Activated T-cell treated with anti-CD3 and anti-CD28 coated beads, Interleukin-2, amount 50 U/mL, for 72 hours (primary cell): ENCODE measurements at regions not wholly inside any gene's neighbourhood (a gene's known extent, or its start where the extent isn't known, plus 50 kb on each side); places are given as distances from the start of the nearest gene placed in this dataset.

Source experiments
- ATAC-seq, 2 donors: fragments of 150-1000 bp; cut with Tn5 transposase; replicated peaks in 1 of 2; 2 replicates each; pipeline ENCODE4 v1.10.0; 2021; ENCODE audit warnings: moderate library complexity in 2 of 2, mild to moderate bottlenecking in 1 of 2
- DNase-seq, 2 donors: peaks; one replicate each; pipeline ENCODE4 v3.0.0; 2021 to 2022; ENCODE audit warnings: mixed read lengths in 1 of 2
- H3K27ac Mint-ChIP-seq: one replicate; pipeline ENCODE4 v1.8.0; 2022; ENCODE audit warnings: mild to moderate bottlenecking, moderate library complexity, mixed read lengths
- H3K27me3 Mint-ChIP-seq: one replicate; pipeline ENCODE4 v1.8.0; 2022; ENCODE audit warnings: low read depth, mixed read lengths
- H3K36me3 Mint-ChIP-seq, 2 donors: one replicate each; pipeline ENCODE4 v1.8.0; 2022; ENCODE audit warnings: mixed read lengths in 2 of 2, mild to moderate bottlenecking in 1 of 2; ENCODE audit not compliant: insufficient read depth in 2 of 2
- H3K4me1 Mint-ChIP-seq: one replicate; pipeline ENCODE4 v1.8.0; 2022; ENCODE audit warnings: low read depth, mixed read lengths
- H3K4me3 Mint-ChIP-seq, 2 donors: one replicate each; pipeline ENCODE4 v1.8.0; 2022; ENCODE audit warnings: mild to moderate bottlenecking in 2 of 2, mixed read lengths in 2 of 2, moderate library complexity in 2 of 2
- H3K9me3 Mint-ChIP-seq, 2 donors: one replicate each; pipeline ENCODE4 v1.8.0; 2022; ENCODE audit warnings: mixed read lengths in 2 of 2

- Mint-ChIP-seq H3K27me3 (peaks cover 13% of the 10 kb centered on the region), H3K27ac (no peak overlapping the region), H3K4me1 (peaks cover 4% of the 10 kb centered on the region), H3K4me3 (no peak overlapping the region), H3K9me3 (no peaks in the 10 kb centered on the region), H3K36me3 (no peaks in the 10 kb centered on the region)
- no peak for ATAC-seq
- no peak for DNase-seq
Measured at GRCh38 chr15:38053776-38054175, 119.3 kb downstream of the TMCO5A start.

GRCh38 chr15:38054488-38054887, 120.0 kb downstream of the TMCO5A start:
- no peak overlapping the region for H3K27ac Mint-ChIP-seq
- no peaks in the 10 kb centered on the region for H3K9me3 Mint-ChIP-seq
- H3K27me3 Mint-ChIP-seq: peaks cover 13% of the 10 kb centered on the region
- no peaks in the 10 kb centered on the region for H3K36me3 Mint-ChIP-seq
- DNase-seq: no peak
- ATAC-seq: no peak
- H3K4me1 Mint-ChIP-seq: peaks cover 10% of the 10 kb centered on the region
- H3K4me3 Mint-ChIP-seq: no peak overlapping the region

- H3K36me3 Mint-ChIP-seq: no peaks in the 10 kb centered on the region
- no peak for ATAC-seq
- peaks cover 17% of the 10 kb centered on the region for H3K4me1 Mint-ChIP-seq
- no peak for DNase-seq
- H3K27ac Mint-ChIP-seq: no peak overlapping the region
- no peak overlapping the region for H3K4me3 Mint-ChIP-seq
- H3K27me3 Mint-ChIP-seq: peaks cover 29% of the 10 kb centered on the region
- H3K9me3 Mint-ChIP-seq: no peaks in the 10 kb centered on the region
Measured at GRCh38 chr15:38058596-38059075, 124.2 kb downstream of the TMCO5A start.

GRCh38 chr15:38059665-38060064, 125.2 kb downstream of the TMCO5A start:
- H3K36me3 Mint-ChIP-seq: no peaks in the 10 kb centered on the region
- peaks cover 17% of the 10 kb centered on the region for H3K4me1 Mint-ChIP-seq
- ATAC-seq (no peak), DNase-seq (no peak)
- H3K4me3 Mint-ChIP-seq: no peak overlapping the region
- H3K27me3 Mint-ChIP-seq: peaks cover 32% of the 10 kb centered on the region
- H3K27ac Mint-ChIP-seq: no peak overlapping the region
- H3K9me3 Mint-ChIP-seq: no peaks in the 10 kb centered on the region

- H3K4me1 Mint-ChIP-seq: peaks cover 17% of the 10 kb centered on the region
- ATAC-seq: no peak
- H3K9me3 Mint-ChIP-seq: no peaks in the 10 kb centered on the region
- no peak for DNase-seq
- no peak overlapping the region for H3K27ac Mint-ChIP-seq
- peaks cover 38% of the 10 kb centered on the region for H3K27me3 Mint-ChIP-seq
- no peak overlapping the region for H3K4me3 Mint-ChIP-seq
- no peaks in the 10 kb centered on the region for H3K36me3 Mint-ChIP-seq
Measured at GRCh38 chr15:38061856-38062649, 127.6 kb downstream of the TMCO5A start.

- H3K27me3 Mint-ChIP-seq: peaks cover 38% of the 10 kb centered on the region
- H3K36me3 Mint-ChIP-seq: no peaks in the 10 kb centered on the region
- H3K9me3 Mint-ChIP-seq: no peaks in the 10 kb centered on the region
- H3K4me1 Mint-ChIP-seq: peaks cover 17% of the 10 kb centered on the region
- ATAC-seq (no peak), DNase-seq (no peak)
- H3K4me3 Mint-ChIP-seq: no peak overlapping the region
- H3K27ac Mint-ChIP-seq: no peak overlapping the region
Measured at GRCh38 chr15:38062696-38063095, 128.3 kb downstream of the TMCO5A start.

- Mint-ChIP-seq H3K9me3 (no peaks in the 10 kb centered on the region), H3K27me3 (peaks cover 52% of the 10 kb centered on the region)
Measured at GRCh38 chr15:38065721-38066345, 131.4 kb downstream of the TMCO5A start.

GRCh38 chr15:38066612-38067011, 132.2 kb downstream of the TMCO5A start:
- Mint-ChIP-seq H3K36me3 (no peaks in the 10 kb centered on the region), H3K27ac (no peak overlapping the region), H3K4me1 (peaks cover 31% of the 10 kb centered on the region), H3K9me3 (no peaks in the 10 kb centered on the region), H3K27me3 (peaks cover 54% of the 10 kb centered on the region), H3K4me3 (no peak overlapping the region)
- no peak for DNase-seq
- ATAC-seq: no peak

More at GRCh38 chr15:38065721-38066345, 131.4 kb downstream of the TMCO5A start:
- Mint-ChIP-seq H3K4me3 (no peak overlapping the region), H3K27ac (no peak overlapping the region), H3K36me3 (no peaks in the 10 kb centered on the region), H3K4me1 (peaks cover 23% of the 10 kb centered on the region)
- DNase-seq (no peak), ATAC-seq (no peak)

- peaks cover 41% of the 10 kb centered on the region for H3K4me1 Mint-ChIP-seq
- no peaks in the 10 kb centered on the region for H3K9me3 Mint-ChIP-seq
- no peaks in the 10 kb centered on the region for H3K36me3 Mint-ChIP-seq
Measured at GRCh38 chr15:38068626-38069391, 134.4 kb downstream of the TMCO5A start.

GRCh38 chr15:38069511-38070011, 135.1 kb downstream of the TMCO5A start:
- Mint-ChIP-seq H3K27ac (peak overlapping the region; percentile 84), H3K4me1 (peaks cover 41% of the 10 kb centered on the region), H3K27me3 (peaks cover 60% of the 10 kb centered on the region), H3K4me3 (peak overlapping the region; percentile 31 to 56), H3K36me3 (no peaks in the 10 kb centered on the region), H3K9me3 (no peaks in the 10 kb centered on the region)
- peak; percentile 58 to 61 for ATAC-seq
- DNase-seq: no peak

More at GRCh38 chr15:38068626-38069391, 134.4 kb downstream of the TMCO5A start:
- Mint-ChIP-seq H3K27me3 (peaks cover 55% of the 10 kb centered on the region), H3K4me3 (peak overlapping the region; percentile 31 to 56), H3K27ac (peak overlapping the region; percentile 84)
- ATAC-seq (peak; percentile 86 to 88), DNase-seq (peak; percentile 50 to 57)

- Mint-ChIP-seq H3K27me3 (peaks cover 70% of the 10 kb centered on the region), H3K4me3 (no peak overlapping the region), H3K27ac (no peak overlapping the region), H3K9me3 (no peaks in the 10 kb centered on the region), H3K36me3 (no peaks in the 10 kb centered on the region), H3K4me1 (peaks cover 41% of the 10 kb centered on the region)
- DNase-seq (no peak), ATAC-seq (no peak)
Measured at GRCh38 chr15:38070778-38071177, 136.3 kb downstream of the TMCO5A start.

GRCh38 chr15:38071211-38071972, 137.0 kb downstream of the TMCO5A start:
- H3K4me3 Mint-ChIP-seq: peak overlapping the region in 1 of 2 donors; percentile 85
- H3K9me3 Mint-ChIP-seq: no peaks in the 10 kb centered on the region
- peak; percentile 13 to 23 for ATAC-seq
- peak overlapping the region; percentile 72 for H3K27ac Mint-ChIP-seq
- no peak for DNase-seq
- H3K4me1 Mint-ChIP-seq: peaks cover 41% of the 10 kb centered on the region
- no peaks in the 10 kb centered on the region for H3K36me3 Mint-ChIP-seq
- peaks cover 64% of the 10 kb centered on the region for H3K27me3 Mint-ChIP-seq
